ENCODE measurements at regions not wholly inside any gene's neighbourhood (a gene's known extent, or its start where the extent isn't known, plus 50 kb on each side); places are given as distances from the start of the nearest gene placed in this dataset.
"Not testable (repeated sequence)": the region's sequence is repeated elsewhere in the genome, so short reads cannot be mapped to it uniquely, and the experiment has no call there.

DNA sequence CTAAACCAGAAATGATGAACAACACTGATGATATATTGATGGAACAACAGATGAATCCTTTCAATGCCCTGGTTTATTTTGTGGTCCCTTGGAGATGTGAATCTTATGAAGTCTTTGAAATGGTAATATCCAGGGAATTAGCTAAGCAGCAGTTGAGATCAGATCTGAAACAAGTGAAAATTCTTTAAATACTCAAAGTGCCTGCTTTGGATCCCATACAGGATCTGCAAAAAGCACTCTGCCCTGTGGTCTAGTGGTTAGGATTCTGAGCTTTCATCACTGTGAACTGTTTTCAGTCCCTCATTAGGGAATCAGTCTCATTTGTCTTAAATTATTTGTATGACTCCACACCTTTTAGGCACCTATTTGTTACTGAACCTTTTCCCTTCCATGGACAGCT lies 211.3 kb upstream of the TGIF2LY start:
- not testable (repeated sequence) for TF ChIP-seq TAF1 (IDR thresholded peaks at IDR 0.05; ENCODE audit: low read depth, low read length); EZH2 (IDR thresholded peaks at IDR 0.05; ENCODE audit: low read depth, low read length, severe bottlenecking)

Data from H1 (cell line).